ENCODE measurements at regions not wholly inside any gene's neighbourhood (a gene's known extent, or its start where the extent isn't known, plus 50 kb on each side); places are given as distances from the start of the nearest gene placed in this dataset.

- Mint-ChIP-seq H3K4me1 (ENCODE audit: insufficient read depth, unreplicated experiment) (peaks cover 31% of the 10 kb centered on the region), H3K4me3 (ENCODE audit: unreplicated experiment) (no peak overlapping the region), H3K27me3 (ENCODE audit: insufficient read depth, unreplicated experiment) (no peaks in the 10 kb centered on the region), H3K27ac (ENCODE audit: low read depth, unreplicated experiment) (no peak overlapping the region), H3K9me3 (ENCODE audit: unreplicated experiment) (no peaks in the 10 kb centered on the region), H3K36me3 (ENCODE audit: insufficient read depth, unreplicated experiment) (no peaks in the 10 kb centered on the region)
- no TSS peak for BruUV-seq (replicated peaks)
- CTCF ChIA-PET, result interaction anchor here (0.6 kb wide), 2 partner anchors 199 to 302 kb away, joined by 3 read pairs; no protein-coding TSS in a partner anchor
- TF ChIP-seq, protein P1, sequence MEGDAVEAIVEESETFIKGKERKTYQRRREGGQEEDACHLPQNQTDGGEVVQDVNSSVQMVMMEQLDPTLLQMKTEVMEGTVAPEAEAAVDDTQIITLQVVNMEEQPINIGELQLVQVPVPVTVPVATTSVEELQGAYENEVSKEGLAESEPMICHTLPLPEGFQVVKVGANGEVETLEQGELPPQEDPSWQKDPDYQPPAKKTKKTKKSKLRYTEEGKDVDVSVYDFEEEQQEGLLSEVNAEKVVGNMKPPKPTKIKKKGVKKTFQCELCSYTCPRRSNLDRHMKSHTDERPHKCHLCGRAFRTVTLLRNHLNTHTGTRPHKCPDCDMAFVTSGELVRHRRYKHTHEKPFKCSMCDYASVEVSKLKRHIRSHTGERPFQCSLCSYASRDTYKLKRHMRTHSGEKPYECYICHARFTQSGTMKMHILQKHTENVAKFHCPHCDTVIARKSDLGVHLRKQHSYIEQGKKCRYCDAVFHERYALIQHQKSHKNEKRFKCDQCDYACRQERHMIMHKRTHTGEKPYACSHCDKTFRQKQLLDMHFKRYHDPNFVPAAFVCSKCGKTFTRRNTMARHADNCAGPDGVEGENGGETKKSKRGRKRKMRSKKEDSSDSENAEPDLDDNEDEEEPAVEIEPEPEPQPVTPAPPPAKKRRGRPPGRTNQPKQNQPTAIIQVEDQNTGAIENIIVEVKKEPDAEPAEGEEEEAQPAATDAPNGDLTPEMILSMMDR (IDR thresholded peaks at IDR 0.05; ENCODE audit: unreplicated experiment), result no peak
- intact Hi-C loops (cut with micrococcal nuclease), result no loop called here
- no peak for DNase-seq (ENCODE audit: unreplicated experiment)
- POLR2A ChIA-PET, result interaction anchor here (0.6 to 0.7 kb wide), 2 partner anchors 41 to 59 kb away, joined by 3 read pairs; no protein-coding TSS in a partner anchor
These were observed 158.9 kb downstream of the MRPL14 start for GRCh38 chr6:43968110-43968965.

- no TSS peak for BruUV-seq (replicated peaks)
- H3K4me1 Mint-ChIP-seq (ENCODE audit: insufficient read depth, unreplicated experiment), result peaks cover 24% of the 10 kb centered on the region
- POLR2A ChIA-PET, result interaction anchor here (0.7 kb wide), 1 partner anchor 59 kb away, joined by 3 read pairs; no protein-coding TSS in a partner anchor
- H3K9me3 Mint-ChIP-seq (ENCODE audit: unreplicated experiment), result no peaks in the 10 kb centered on the region
- intact Hi-C loops (cut with micrococcal nuclease), result no loop called here
- no peak overlapping the region for H3K4me3 Mint-ChIP-seq (ENCODE audit: unreplicated experiment)
- TF ChIP-seq, protein P1 (IDR thresholded peaks at IDR 0.05; ENCODE audit: unreplicated experiment), result no peak
- CTCF ChIA-PET, result interaction anchor here (0.6 kb wide), 2 partner anchors 198 to 302 kb away, joined by 3 read pairs; no protein-coding TSS in a partner anchor
- H3K27me3 Mint-ChIP-seq (ENCODE audit: insufficient read depth, unreplicated experiment), result no peaks in the 10 kb centered on the region
- DNase-seq (ENCODE audit: unreplicated experiment), result no peak
- no peaks in the 10 kb centered on the region for H3K36me3 Mint-ChIP-seq (ENCODE audit: insufficient read depth, unreplicated experiment)
- H3K27ac Mint-ChIP-seq (ENCODE audit: low read depth, unreplicated experiment), result no peak overlapping the region
These were observed 159.5 kb downstream of the MRPL14 start for GRCh38 chr6:43967719-43968091.

DNA sequence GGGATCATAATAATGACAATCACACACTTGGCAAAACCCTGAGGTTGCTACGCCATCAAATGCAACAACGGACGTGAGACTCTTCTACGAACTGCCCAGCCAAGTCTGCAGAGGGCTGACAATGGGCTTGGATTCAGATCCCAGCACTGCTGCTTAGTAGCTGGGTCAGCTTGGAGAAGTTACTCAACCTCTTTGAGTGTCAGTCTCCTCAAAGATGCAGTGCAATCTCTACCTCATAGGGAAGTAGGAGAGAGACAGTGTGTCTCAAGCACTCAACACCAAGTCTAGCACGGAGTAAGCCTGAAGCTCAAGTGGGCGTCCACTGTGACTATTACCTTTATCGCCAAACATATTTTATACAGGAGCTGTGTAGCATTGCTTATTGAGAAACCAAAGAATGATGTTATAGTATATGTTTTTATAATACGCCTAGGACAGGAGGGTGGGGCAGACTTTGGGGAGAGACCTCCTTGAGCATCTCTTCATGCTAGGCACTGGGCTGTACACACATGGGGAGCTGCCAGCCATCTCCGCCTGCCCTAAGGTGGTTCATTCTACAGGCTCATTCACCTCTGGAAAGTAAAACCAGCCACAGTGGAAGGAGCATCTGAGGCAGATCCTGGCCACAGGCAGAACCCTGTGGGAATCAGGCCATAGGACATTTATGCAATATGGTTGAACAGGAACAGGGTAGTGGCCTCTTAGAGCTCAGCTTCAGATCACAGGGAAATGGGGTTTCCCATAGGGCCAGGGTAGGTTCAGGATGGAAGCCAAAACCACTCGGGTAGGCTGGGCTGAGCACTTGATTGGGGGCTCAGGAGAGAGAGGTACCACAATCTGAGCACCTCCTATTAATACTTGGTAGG lies 160.2 kb downstream of the MRPL14 start:
- ChIA-PET POLR2A (no interaction called here), CTCF (no interaction called here)
- no peak for DNase-seq (ENCODE audit: unreplicated experiment)

DNA sequence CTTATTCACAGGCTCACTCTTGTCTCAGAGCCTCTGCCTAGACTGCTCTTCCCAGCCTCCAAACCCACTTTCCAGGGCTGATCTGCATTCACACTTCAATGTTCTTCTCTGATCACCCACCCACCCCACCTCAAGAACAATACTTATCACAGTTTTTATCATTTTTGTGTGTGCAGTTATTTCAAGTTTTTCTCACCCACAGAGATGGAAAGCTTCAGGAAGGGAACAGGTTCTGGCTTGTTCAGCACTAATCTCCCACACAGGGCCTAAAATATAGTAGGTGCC lies 160.9 kb downstream of the MRPL14 start:
- Mint-ChIP-seq H3K27ac (ENCODE audit: low read depth, unreplicated experiment) (no peak overlapping the region), H3K4me3 (ENCODE audit: unreplicated experiment) (no peak overlapping the region), H3K4me1 (ENCODE audit: insufficient read depth, unreplicated experiment) (peaks cover 10% of the 10 kb centered on the region), H3K36me3 (ENCODE audit: insufficient read depth, unreplicated experiment) (no peaks in the 10 kb centered on the region), H3K9me3 (ENCODE audit: unreplicated experiment) (no peaks in the 10 kb centered on the region), H3K27me3 (ENCODE audit: insufficient read depth, unreplicated experiment) (no peaks in the 10 kb centered on the region)
- DNase-seq (ENCODE audit: unreplicated experiment), result no peak
- ChIA-PET POLR2A (no interaction called here), CTCF (no interaction called here)
- BruUV-seq (replicated peaks), result no TSS peak
- TF ChIP-seq, protein P1 (IDR thresholded peaks at IDR 0.05; ENCODE audit: unreplicated experiment), result no peak
- intact Hi-C loops (cut with micrococcal nuclease), result no loop called here

More for the DNA sequence above, 160.2 kb downstream of the MRPL14 start:
- H3K27me3 Mint-ChIP-seq (ENCODE audit: insufficient read depth, unreplicated experiment), result no peaks in the 10 kb centered on the region
- H3K27ac Mint-ChIP-seq (ENCODE audit: low read depth, unreplicated experiment), result no peak overlapping the region
- H3K9me3 Mint-ChIP-seq (ENCODE audit: unreplicated experiment), result no peaks in the 10 kb centered on the region
- no peak overlapping the region for H3K4me3 Mint-ChIP-seq (ENCODE audit: unreplicated experiment)
- intact Hi-C loops (cut with micrococcal nuclease), result no loop called here
- H3K36me3 Mint-ChIP-seq (ENCODE audit: insufficient read depth, unreplicated experiment), result no peaks in the 10 kb centered on the region
- TF ChIP-seq, protein P1 (IDR thresholded peaks at IDR 0.05; ENCODE audit: unreplicated experiment), result no peak
- BruUV-seq (replicated peaks), result no TSS peak
- peaks cover 18% of the 10 kb centered on the region for H3K4me1 Mint-ChIP-seq (ENCODE audit: insufficient read depth, unreplicated experiment)

Measured in MCF 10A (cell line).